GM23338 (cell line): ENCODE measurements at regions not wholly inside any gene's neighbourhood (a gene's known extent, or its start where the extent isn't known, plus 50 kb on each side); places are given as distances from the start of the nearest gene placed in this dataset.
"Not testable (repeated sequence)": the region's sequence is repeated elsewhere in the genome, so short reads cannot be mapped to it uniquely, and the experiment has no call there.

ENCODE experiments used
- CREB1 ChIP-seq: fragments of 250-450 bp; sonication (Bioruptor Pico); IDR thresholded peaks from 2 replicates; pipeline ENCODE4 v1.5.0; 2020; ENCODE audit warnings: low read depth, mild to moderate bottlenecking, moderate library complexity
- EZH2 ChIP-seq: fragments of 200-600 bp; sonication (generic); IDR thresholded peaks from one replicate; pipeline ENCODE4 v1.8.0; 2017; ENCODE audit warnings: antibody characterized with exemption, mild to moderate bottlenecking, low read depth; ENCODE audit not compliant: unreplicated experiment
- EZH2phosphoT487 ChIP-seq: fragments of 200-600 bp; sonication (generic); IDR thresholded peaks from one replicate; pipeline ENCODE4 v1.8.1; 2018; ENCODE audit warnings: antibody characterized with exemption; ENCODE audit not compliant: unreplicated experiment
- POLR2AphosphoS5 ChIP-seq: IDR thresholded peaks from 2 replicates; pipeline ENCODE4 v1.6.1; 2016; ENCODE audit warnings: antibody characterized with exemption, low read depth
- TF ChIP-seq, protein P1 (sequence below), 2 experiments: fragments of 200-600 bp in 1 of 2; sonication (generic) in 1 of 2; conservative IDR thresholded peaks; 2 replicates each; pipeline versions ENCODE4 v1.5.1 to v1.6.1; 2016 to 2017; ENCODE audit warnings: antibody characterized with exemption in 2 of 2, low read depth in 2 of 2, mild to moderate bottlenecking in 2 of 2, moderate library complexity in 1 of 2
- TF ChIP-seq, protein P2 (sequence below): IDR thresholded peaks from 2 replicates; pipeline ENCODE4 v1.6.1; 2016; ENCODE audit warnings: antibody characterized with exemption

DNA sequence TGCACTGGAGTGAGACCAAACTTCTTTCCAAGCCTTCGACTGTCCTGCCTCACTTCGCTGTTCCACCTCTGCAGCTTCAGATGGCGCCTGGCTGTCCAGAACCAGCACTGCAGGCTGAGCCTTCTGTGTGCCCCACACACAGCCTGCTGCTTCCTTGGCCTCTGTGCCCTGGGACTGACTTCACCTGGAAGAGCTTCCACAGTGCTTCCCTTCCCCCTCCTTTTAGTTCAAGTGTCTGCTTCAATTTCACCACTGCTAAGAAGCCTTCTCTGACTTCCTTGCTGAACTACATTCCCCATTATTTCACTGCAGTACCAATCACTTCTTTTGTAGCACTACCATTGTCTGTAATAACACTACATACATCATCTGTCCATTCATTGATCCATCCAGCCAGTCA is 315.1 kb upstream of the CHRNA7 start:
- TF ChIP-seq, protein P1, sequence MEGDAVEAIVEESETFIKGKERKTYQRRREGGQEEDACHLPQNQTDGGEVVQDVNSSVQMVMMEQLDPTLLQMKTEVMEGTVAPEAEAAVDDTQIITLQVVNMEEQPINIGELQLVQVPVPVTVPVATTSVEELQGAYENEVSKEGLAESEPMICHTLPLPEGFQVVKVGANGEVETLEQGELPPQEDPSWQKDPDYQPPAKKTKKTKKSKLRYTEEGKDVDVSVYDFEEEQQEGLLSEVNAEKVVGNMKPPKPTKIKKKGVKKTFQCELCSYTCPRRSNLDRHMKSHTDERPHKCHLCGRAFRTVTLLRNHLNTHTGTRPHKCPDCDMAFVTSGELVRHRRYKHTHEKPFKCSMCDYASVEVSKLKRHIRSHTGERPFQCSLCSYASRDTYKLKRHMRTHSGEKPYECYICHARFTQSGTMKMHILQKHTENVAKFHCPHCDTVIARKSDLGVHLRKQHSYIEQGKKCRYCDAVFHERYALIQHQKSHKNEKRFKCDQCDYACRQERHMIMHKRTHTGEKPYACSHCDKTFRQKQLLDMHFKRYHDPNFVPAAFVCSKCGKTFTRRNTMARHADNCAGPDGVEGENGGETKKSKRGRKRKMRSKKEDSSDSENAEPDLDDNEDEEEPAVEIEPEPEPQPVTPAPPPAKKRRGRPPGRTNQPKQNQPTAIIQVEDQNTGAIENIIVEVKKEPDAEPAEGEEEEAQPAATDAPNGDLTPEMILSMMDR (conservative IDR thresholded peaks at IDR 0.05; ENCODE audit: low read depth in 2 of 2): not testable (repeated sequence)
- TF ChIP-seq, protein P2, sequence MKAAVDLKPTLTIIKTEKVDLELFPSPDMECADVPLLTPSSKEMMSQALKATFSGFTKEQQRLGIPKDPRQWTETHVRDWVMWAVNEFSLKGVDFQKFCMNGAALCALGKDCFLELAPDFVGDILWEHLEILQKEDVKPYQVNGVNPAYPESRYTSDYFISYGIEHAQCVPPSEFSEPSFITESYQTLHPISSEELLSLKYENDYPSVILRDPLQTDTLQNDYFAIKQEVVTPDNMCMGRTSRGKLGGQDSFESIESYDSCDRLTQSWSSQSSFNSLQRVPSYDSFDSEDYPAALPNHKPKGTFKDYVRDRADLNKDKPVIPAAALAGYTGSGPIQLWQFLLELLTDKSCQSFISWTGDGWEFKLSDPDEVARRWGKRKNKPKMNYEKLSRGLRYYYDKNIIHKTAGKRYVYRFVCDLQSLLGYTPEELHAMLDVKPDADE: not testable (repeated sequence)
- not testable (repeated sequence) for TF ChIP-seq EZH2; POLR2AphosphoS5; EZH2phosphoT487; CREB1 (CRISPR knock-in tag)
